ENCODE measurements at regions not wholly inside any gene's neighbourhood (a gene's known extent, or its start where the extent isn't known, plus 50 kb on each side); places are given as distances from the start of the nearest gene placed in this dataset.
"Not testable (repeated sequence)": the region's sequence is repeated elsewhere in the genome, so short reads cannot be mapped to it uniquely, and the experiment has no call there.

DNA sequence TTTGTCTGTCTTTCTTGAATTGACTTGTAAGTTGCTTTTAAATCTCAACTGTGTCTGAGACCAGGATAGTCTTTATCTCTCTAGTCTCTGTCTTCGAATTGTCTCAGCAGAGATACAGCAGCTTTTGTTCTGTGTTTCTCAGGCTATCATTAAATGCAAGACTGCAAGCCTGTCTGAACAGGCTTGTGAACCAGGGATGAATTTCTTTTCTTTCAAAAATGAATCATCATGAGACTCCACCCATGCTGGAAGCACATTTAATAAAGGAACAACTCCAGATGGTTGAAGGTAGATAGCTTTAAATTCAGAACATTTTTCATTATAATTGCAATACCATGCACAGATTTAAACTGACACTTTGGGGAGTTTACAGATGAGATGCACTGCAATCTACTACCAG, 155.9 kb downstream of the SEC23IP start:
- no peak for DNase-seq (ENCODE audit: low spot score)

DNA sequence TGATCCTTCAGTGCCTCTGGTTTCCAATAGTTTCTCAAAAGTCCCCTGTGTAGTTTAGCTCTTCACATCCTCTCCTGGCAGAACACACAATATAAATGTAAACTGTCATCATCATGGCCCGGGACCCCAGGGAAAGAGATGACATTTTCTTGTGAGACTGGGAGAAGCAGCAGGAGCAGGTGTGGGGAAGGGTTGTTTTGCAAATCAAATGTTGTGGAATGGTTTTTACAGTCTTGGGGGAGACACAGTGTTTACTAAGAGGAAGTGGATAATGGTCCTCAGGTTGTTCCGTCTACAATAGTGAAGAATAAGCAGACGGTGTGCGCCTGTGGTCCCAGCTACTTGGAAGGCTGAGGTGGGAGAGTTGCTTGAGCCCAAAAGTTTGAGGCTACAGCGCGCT, 159.1 kb downstream of the SEC23IP start:
- DNase-seq (ENCODE audit: low spot score): no peak

DNA sequence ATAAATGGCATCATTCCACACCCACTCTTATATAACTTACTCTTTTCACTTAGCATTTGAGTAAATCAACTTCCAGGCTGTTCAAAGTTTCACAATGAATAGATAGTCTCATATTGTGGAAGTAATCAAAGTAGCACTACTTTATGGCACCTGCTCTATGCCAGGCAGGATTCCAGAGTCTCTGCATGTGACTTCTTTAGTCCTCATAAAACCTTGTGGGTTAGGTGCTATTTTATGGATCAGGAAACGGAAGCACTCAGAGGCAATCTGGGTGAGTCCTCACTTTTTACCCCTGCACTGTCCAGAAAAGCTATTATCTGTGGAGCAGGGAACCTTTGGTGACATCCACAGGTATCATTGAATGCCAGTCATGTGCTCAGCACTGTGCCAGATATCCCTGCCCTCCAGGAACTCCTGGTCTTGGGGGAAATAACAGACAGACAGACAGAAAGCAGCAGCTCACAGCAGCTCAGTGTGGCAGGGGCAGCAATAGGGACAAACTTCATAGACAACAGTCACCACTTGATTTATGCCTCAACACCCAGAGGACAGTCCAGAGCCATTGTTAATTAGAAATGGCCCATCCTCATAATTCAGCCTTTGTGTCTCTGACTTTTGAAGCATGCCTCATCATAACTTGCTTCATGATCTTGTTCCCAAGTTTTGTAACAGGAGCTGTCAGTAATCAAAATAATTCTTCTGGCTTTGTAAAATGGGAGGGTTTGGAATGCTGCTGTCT, 160.6 kb downstream of the SEC23IP start:
- DNase-seq (ENCODE audit: low spot score): no peak

DNA sequence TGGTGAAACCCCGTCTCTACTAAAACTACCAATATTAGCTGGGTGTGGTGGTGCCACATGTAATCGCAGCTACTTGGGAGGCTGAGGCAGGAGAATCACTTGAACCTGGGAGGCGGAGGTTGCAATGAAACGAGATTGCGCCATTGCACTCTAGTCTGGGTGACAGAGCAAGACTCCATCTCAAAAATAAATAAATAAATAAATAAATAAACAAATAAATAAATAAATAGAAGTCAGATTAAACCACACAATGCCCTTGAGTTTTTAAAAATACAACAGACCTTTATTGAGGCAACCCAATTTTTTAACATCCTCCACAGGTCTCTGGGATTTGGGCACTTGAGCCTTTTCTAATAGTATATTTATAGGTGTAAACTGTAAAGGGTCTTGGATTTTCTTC, 167.3 kb downstream of the SEC23IP start:
- DNase-seq (ENCODE audit: low spot score): not testable (repeated sequence)

DNA sequence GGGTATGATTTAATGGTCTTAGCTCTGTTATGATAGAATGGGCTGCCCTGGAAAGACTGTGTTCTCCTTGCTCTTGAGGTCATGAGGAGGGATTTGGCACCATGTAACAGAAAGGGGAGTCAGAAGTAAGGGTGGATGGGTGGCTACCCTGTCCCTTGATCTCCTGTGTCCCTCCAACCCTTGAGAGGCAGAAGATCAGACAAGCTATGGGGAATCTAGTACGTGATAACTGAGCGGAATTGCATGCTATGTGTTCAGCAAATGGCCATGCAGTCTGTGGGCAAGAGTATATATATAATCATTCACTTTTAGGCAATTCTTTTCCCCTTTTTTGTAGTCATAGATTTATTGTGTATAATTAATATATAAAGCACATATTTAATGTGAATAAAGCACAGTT, 174.9 kb downstream of the SEC23IP start:
- DNase-seq (ENCODE audit: low spot score): no peak

DNA sequence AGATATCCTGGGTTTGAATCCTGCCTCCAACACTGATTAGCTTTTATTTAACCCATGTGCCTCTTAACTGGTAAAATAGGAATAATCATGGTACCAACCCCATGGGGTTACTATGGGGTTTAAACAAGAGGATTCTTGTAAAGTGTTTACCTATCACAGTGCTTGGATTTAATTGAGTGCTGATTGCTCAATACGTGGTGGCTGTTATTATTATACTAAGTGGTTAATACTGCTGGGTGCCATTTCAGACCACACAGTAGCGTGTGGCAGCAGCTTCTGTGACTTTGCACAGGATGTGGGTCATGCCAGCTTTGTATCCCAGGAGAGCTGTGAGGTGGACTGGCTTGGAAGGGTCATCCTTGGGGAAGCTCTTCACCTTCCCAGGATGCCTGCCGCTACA, 177.2 kb downstream of the SEC23IP start:
- no peak for DNase-seq (ENCODE audit: low spot score)

DNA sequence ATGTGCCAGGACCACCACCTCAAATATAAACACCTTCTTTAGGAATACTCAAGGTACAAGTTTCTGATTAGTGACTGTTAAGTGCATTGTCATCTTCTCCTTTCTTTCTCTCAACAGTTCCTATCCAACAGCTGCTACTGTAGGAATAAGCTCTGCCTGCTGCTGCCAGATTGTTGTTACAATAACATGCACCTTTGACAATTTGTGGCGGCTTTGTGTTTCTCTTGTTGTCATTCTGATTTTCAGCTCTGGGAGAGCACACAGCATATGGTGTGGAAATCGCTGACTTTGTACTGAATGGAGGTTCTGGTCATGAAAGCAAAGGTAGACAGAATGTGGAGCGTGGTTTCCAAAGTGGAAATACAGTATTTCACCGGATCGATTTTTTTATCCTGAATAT, 182.8 kb downstream of the SEC23IP start:
- DNase-seq (ENCODE audit: low spot score): no peak

DNA sequence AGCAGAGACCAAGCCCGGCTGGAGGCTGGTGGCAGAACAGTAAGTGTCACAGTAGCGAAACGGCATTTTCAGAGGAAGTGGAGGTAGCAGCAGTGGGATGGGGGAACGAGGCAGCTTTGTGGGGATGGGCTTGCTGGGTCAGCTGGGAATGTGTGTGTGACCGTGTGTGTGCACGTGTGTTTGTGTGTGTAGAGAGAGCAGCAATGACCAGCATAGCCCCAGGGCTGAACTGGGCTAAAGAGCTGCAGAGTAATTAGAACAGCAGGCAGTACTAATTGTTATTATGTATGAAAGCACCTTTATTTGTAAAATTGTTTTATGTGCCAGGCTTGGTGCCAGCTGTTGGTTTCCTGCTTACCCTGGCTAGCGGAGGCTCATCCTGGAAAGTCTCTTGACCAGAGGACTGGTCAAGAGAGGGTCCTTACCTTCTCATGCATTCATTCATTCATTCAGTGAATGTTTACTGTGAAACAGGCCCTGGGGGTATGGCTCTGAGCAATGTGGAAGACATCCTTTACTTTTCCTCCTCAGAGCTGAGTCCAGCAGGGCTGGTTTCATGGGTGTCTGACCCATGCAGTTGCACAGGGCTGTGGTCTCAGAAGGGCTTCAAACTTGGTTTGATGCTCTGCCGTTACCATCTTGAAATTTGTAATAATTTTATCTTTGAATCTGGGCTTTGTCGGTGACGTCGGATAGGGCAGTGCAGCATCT, 184.6 kb downstream of the SEC23IP start:
- DNase-seq (ENCODE audit: low spot score): no peak

DNA sequence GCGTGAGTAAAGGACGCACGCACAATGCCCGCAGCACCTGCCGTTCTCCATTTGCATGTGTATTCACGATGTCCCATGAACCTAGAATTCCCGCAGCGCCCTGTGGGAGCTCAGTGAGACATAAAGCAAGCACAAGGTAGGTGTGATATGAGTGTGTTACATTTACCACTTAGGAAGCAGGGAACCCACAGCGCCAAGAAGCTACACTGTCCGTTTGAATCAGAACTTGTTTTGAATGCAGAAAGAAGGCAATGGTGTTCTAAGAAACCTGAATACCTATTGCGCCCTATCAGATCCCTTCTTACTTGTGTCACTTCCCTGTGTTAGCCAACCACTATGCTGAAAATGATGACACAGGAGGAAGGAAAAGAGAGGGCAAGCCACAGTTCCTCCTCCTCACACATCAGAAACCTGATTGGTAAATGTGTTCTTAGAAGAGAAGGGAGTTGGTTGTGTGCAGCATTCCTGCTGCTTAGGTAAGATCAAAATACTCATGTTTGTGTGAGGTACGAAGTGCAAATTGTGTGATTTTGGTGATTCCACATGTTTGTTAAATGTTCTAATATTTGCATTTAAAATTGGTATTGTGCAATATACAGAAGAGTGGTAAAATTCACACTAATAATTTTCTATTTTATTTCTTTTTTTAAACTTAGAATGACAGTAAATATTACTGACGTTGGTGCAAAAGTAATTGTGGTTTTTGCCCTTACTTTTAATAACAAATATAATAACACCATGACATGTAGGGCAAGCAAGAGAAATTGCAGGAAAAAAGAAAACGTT, 185.4 kb downstream of the SEC23IP start:
- DNase-seq (ENCODE audit: low spot score): no peak

DNA sequence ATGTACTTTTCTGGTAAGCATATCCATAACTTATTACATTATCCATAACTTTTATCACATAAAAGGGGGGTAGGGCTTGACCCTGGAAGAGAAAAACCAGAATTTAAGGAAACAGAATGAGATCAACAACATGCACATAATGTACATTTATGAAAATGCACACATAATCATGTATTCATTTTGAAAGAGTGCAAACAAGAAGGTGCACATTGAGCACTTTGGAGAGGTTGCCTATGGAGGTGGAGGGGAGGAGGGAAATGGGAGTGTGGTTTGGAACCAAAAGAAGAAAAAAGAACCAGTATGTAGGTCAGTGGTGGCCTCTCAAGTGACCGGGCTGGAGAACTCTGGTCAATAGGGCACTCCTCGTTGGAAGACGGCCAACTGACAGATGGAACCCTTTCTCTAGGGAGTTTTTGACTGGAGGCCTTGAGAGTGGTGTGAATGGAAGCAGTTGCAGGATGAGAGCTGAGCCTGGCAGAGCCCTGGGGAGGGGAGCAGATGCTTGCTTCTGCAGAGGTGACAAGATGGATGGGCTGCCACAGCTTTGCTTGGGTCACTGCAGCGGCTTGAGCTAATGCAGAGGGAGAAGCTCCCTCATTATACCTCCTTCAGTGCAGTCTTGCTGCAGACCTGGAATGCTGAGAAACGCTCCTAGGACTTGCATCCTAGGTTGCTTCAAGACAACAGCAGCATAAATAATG, 192.7 kb downstream of the SEC23IP start:
- DNase-seq (ENCODE audit: low spot score): no peak

DNA sequence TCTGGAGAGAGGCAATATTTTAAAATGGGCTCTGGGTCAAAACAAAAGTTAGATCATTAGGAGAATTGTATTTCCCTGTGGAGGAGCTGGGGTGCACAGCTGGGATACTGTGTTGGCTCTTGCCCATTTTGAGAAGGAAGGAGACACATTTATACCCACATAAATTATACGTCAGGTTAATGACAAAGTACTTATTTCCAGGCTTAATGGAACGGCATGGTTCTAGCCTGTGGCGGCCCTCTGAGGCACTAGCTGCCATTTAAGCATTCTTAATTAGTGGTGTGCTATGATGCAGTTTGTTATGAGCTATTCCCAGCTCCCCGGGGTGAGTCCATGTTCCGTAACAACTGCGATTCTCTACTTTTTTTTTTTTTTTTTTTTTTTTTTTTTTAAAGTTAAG, 193.5 kb downstream of the SEC23IP start:
- DNase-seq (ENCODE audit: low spot score): no peak

DNA sequence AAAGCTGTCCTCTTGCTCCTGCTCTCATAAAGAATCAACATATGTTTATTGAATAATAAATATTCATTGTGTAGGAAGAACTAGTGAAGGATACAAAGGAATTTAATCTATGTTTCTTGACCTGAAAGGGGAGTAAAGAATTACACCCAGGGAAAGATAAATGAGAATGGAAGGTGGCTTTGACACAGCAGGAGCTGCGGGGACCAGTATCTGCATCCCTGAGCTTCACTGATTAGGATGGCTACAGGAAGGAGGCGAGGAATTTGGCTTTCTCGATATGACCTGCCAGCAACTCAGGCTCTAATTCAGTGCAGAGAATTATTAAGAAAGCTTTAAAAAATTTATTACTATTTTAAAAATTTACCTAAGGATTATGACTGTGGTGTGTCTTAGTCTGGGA, 194.6 kb downstream of the SEC23IP start:
- DNase-seq (ENCODE audit: low spot score): no peak

DNA sequence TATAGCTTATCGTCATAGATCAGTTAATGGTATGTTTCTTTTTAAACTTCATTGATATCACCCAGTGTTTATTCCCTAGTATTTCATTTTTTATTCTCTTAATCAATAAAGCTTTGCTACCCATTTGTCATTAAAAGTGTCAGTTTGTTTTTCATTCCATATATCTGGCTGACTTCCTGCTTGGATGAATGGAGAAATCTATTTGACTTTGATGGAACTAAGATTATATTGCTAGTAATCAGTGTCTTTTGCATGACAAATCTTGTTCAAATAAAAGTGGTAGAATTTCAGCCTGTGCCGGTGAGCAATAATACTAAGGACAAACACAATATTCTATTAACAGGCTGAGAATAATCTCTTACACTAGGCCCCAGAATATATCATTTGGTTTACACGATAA, 203.3 kb downstream of the SEC23IP start:
- no peak for DNase-seq (ENCODE audit: low spot score)

DNA sequence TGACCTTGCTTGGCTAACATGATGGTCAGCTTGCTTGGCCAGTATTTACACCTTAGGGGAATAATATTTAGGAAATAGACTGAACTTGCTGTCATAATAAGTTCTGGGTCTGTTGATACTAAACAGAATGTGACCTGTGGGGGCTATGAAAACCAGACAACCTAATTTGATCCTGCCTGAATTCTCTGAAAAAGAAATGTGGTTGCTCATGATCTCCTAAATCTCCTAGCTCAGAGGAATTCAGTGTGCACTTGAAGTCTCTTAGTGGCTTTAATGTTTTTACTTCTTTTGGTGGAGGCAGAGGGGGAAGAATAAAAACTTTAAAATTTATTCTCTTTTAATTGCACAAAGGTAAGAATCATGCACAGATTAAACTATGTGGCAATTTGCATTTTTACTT, 205.2 kb downstream of the SEC23IP start:
- DNase-seq (ENCODE audit: low spot score): no peak

DNA sequence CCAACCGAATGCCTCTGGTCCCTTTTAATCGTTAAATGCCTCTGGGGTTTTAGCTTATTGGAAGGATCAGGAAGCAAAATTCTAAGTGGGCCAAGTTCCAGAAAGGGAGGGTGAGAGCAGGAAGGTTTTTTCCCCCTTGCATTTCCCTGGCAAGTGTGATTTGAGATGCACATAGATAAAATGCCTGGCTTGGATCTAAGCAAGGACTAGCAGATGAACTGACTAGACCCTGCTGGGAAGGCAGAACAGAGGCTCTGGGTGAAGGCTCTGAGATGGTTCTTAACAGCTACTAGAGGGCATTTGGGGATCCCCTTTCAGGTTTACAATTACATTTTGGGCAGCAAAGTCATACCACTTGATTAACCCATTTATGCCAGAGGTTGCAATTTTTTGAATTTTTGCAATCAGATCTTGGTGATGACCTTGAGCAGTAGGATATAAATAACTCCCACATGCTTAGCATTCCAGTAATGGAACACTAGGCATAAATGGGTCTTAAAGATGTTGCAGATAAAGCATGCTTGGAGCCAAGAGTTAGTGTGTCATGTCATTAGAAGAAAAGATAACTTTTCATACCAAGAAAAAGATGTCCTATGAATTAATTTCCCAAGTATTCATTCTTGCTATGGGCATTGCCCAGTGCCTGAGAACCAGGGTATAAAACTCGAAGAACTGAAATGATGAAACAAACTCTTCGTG, 205.9 kb downstream of the SEC23IP start:
- no peak for DNase-seq (ENCODE audit: low spot score)

DNA sequence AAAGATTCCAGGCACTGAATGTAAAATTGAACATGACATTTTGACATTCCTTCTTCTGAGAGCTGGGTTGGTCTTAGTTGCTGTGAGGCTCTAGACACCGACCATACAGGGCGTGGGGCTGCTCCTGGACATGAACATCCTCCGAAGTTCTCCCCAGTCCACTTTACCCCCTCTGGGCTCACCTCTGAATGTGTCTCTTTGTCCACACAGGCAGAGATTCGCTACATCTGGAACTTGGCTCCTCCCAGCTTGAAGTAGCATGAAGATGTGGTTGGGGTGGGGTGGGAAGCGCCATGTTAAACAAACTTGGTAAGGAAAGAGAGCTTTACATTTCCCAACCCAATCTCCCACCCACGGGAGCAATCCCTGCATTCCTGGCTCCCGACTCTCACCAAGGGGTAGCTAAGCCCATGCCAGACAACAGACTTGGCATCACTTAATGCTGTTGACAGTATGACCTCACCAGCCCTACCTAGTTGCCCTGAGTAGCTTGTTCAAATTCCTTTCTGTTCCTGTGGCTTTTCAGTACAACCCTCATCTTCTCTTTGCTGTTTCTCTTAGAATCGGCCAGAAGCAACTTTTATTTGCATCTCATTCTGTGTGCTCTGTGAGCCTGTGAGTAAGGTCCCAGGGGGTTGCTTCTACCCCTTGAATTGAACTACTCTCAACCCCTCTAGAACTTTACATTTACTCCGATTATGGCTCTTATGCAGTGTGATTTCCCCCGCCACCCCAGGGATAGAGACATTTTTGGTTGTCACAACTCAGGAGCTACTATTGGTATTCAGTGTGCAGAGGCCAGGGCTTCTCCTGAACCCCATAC, 211.4 kb downstream of the SEC23IP start:
- no peak for DNase-seq (ENCODE audit: low spot score)

DNA sequence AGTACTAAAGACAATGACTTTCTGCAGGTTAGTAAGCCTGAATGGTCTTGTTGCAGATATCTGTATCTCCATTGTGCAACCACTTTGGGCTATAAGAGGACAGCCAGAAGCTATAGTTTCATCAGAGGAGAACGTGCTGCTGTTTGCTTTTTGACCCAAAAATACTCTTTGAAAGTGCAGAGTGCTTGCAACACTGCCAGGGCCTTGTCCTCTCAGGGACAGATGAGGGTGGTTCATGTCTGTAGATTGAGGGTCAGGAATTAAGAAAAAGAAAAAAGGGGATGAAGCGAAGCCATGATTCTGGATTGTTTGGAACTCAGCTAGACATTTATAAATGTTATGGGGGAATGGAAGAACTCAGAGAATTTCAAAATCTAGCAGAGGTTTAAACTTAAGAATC, 212.5 kb downstream of the SEC23IP start:
- no peak for DNase-seq (ENCODE audit: low spot score)

DNA sequence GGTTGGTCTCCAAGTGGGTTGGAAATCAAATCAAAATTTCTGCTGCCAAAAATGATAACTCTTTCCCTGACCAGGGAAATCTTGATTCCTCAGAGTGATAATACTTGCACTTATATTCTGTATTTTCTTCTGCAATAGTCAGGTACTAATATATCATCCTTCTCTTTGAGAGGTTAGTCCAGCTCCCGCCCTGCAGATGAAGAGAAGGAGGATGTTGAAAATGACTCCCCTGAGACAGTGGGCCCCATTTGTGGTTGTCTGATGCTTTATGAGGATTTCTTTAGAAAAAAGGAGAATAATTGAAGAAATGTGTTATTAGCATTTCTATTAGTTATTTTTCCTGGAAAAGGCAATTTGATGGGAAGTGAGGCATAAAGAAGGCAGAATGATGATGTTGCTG, 213.0 kb downstream of the SEC23IP start:
- DNase-seq (ENCODE audit: low spot score): no peak

DNA sequence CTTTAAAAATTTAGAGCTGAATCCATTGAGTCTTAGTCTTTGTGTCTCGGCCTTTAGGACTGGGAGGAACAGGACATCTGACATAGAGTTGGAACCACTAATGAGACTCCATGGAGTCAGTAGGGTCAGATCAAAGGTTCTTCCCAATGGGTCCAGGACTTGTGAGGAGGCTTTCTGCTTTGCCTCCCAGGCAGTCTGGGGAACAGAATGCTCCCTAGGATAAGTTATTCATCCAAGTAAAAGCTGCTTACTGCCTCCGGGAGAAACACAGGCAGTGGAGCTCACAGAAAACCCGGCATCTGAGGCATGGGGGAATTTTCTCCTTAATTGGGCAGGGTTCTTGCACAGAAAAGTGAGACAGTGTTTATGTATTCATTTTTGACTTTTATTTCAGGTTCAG, 216.4 kb downstream of the SEC23IP start:
- no peak for DNase-seq (ENCODE audit: low spot score)

DNA sequence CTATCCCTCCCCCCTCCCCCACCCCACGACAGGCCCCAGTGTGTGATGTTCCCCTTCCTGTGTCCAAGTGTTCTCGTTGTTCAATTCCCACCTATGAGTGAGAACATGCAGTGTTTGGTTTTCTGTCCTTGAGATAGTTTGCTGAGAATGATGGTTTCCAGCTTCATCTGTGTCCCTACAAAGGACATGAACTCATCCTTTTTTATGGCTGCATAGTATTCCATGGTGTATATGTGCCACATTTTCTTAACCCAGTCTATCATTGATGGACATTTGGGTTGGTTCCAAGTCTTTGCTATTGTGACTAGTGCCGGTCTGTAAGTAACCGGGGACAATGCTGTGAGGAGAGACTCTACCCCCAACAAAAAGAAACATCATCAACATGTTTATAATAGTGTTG, 217.2 kb downstream of the SEC23IP start:
- DNase-seq (ENCODE audit: low spot score): not testable (repeated sequence)

DNA sequence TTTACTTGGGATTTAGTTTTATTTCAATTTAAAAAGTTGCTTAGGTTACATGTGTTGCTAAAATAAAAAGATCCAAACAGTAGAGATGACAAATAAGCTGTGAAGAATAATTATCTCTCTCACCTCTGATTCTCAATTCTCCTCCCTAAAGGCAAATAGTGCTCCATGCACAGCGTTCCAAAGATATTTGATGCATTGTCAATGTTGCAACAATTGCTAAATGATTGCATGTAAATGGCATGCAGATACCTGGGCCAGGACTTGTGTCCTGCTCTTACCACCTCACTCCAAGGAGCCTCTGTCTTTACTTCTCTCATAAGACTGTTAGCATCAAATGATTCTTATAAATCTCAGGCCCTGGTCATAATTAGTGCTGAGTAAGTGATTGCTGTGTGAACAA, 217.7 kb downstream of the SEC23IP start:
- no peak for DNase-seq (ENCODE audit: low spot score)

All from AG08395 (cell line).